Heart right ventricle (tissue), 16 donors: ENCODE measurements at regions not wholly inside any gene's neighbourhood (a gene's known extent, or its start where the extent isn't known, plus 50 kb on each side); places are given as distances from the start of the nearest gene placed in this dataset.
A peak's percentile ranks its signal among the peaks of the same experiment; 100 is the strongest.

Experiments used
- ATAC-seq, 8 donors: fragments of 200-7000 bp; cut with Tn5 transposase; one replicate each; pipeline ENCODE4 v1.9.1; 2020; ENCODE audit warnings: mild to moderate bottlenecking in 8 of 8, moderate library complexity in 8 of 8, moderate number of reproducible peaks in 1 of 8
- DNase-seq, 2 donors: peaks; one replicate each; pipeline ENCODE4 v3.0.0-alpha.2; 2020
- H3K27ac ChIP-seq, 10 donors: fragments of 200-600 bp; sonication (generic) in 2 of 10; one replicate each; pipeline versions ENCODE4 v1.5.0 to v1.8.0; 2020 to 2022; ENCODE audit warnings: mild to moderate bottlenecking in 3 of 10
- H3K27me3 ChIP-seq, 7 donors: fragments of 200-600 bp; one replicate each; pipeline ENCODE4 v1.8.0; 2021 to 2022; ENCODE audit warnings: mild to moderate bottlenecking in 2 of 7
- H3K36me3 ChIP-seq, 9 donors: fragments of 200-600 bp; sonication (generic) in 1 of 9; one replicate each; pipeline versions ENCODE4 v1.5.0 to v1.8.0; 2020 to 2022; ENCODE audit warnings: mild to moderate bottlenecking in 2 of 9
- H3K4me1 ChIP-seq, 9 donors: fragments of 200-600 bp; sonication (generic) in 1 of 9; one replicate each; pipeline versions ENCODE4 v1.5.0 to v1.8.0; 2020 to 2022; ENCODE audit warnings: mild to moderate bottlenecking in 4 of 9
- H3K4me3 ChIP-seq, 10 donors: fragments of 200-600 bp; sonication (generic) in 2 of 10; one replicate each; pipeline versions ENCODE4 v1.5.0 to v1.8.0; 2020 to 2022; ENCODE audit warnings: mild to moderate bottlenecking in 7 of 10, moderate library complexity in 2 of 10
- H3K9me3 ChIP-seq, 11 donors: fragments of 200-600 bp in 10 of 11; sonication (generic) in 2 of 11; one replicate each; pipeline versions ENCODE4 v1.5.0 to v1.8.0; 2013 to 2022; ENCODE audit warnings: mild to moderate bottlenecking in 2 of 11, control low read depth in 1 of 11, moderate library complexity in 1 of 11
- WGBS, 2 donors: extraction: QIAGEN DNeasy Blood & Tissue Kit; methylation state at CpG; one replicate each; pipeline ENCODE4 v1.1.7; 2013; ENCODE audit warnings: inconsistent platforms in 1 of 2; 5-methylcytosine and 5-hydroxymethylcytosine counted together
- intact Hi-C, 10 donors: fragments of 100-400 bp; cut with DNase I; formaldehyde crosslinking; loops; one replicate each; pipeline versions ENCODE4 v1.11.1 to v1.14.2; 2022
- TF ChIP-seq, protein P1 (sequence below), 9 donors: fragments of 200-600 bp; sonication (generic) in 2 of 9; IDR thresholded peaks; one replicate each; pipeline versions ENCODE4 v1.5.0 to v1.8.0; 2021 to 2022; ENCODE audit warnings: antibody characterized with exemption in 9 of 9, mild to moderate bottlenecking in 5 of 9, moderate library complexity in 1 of 9
- donor health status: Arrhythmogenic right ventricular cardiomyopathy.
- donor health status: ischemic (EF 13 %, LVEDD 7.1; RV severe dilation, severe dysfunction).
- donor health status: healthy with polysubstance abuse.
- donor health status: DM: no; HTN: yes; CAD: no.
- donor health status: DM: no; HTN: no; CAD: no.
- donor health status: ischemic (EF 25% LVEDD 6.9; RV normal size, moderate dysfunction).
- donor health status: ischemic (EF 25% LVEDD 5.7; RV mildly dilated, moderate dysfunction).
- donor health status: healthy.
- donor health status: DM: yes; HTN: yes; CAD: no.
- donor health status: Ischemic cardiomyopathy.
- donor health status: ischemic (EF 35%, LVEDD 5.7; RV mildly dilated, moderate dysfunction).
- donor health status: nonischemic (EF 11% LVEDD 7.7; RV severe dilation, severe dysfunction).
- donor health status: DM: yes; HTN: yes; CAD: no.
- donor health status: PGD.
- donor health status: ischemic (EF 29% LVEDD 5.4; RV normal size, mild dysfunction).
- donor health status: nonischemic (EF 23%, LVEDD 6.1; RV moderate dilation, normal function).

GRCh38 chr20:17874271-17875105 is 94.1 kb downstream of the SNX5 start:
- TF ChIP-seq, protein P1, sequence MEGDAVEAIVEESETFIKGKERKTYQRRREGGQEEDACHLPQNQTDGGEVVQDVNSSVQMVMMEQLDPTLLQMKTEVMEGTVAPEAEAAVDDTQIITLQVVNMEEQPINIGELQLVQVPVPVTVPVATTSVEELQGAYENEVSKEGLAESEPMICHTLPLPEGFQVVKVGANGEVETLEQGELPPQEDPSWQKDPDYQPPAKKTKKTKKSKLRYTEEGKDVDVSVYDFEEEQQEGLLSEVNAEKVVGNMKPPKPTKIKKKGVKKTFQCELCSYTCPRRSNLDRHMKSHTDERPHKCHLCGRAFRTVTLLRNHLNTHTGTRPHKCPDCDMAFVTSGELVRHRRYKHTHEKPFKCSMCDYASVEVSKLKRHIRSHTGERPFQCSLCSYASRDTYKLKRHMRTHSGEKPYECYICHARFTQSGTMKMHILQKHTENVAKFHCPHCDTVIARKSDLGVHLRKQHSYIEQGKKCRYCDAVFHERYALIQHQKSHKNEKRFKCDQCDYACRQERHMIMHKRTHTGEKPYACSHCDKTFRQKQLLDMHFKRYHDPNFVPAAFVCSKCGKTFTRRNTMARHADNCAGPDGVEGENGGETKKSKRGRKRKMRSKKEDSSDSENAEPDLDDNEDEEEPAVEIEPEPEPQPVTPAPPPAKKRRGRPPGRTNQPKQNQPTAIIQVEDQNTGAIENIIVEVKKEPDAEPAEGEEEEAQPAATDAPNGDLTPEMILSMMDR (IDR thresholded peaks at IDR 0.05) = no peak
- Histone ChIP-seq H3K27me3 (peaks cover 0 to 5% (median 0%) of the 10 kb centered on the region in 7 donors), H3K27ac (peak overlapping the region in 7 of 10 donors; percentile 1 to 47 (median 31)), H3K4me1 (peaks cover 10 to 64% (median 37%) of the 10 kb centered on the region in 9 donors), H3K4me3 (no peak overlapping the region), H3K9me3 (no peaks in the 10 kb centered on the region), H3K36me3 (no peaks in the 10 kb centered on the region)
- 45 to 51% methylated on average over 7 of the region's 7 CpGs for WGBS, 2 donors
- ATAC-seq (peak; percentile 18 to 65 (median 38)), DNase-seq (no peak)
- intact Hi-C loops = no loop called here

GRCh38 chr20:17873410-17874270 is 95.0 kb downstream of the SNX5 start:
- Histone ChIP-seq H3K4me1 (peaks cover 10 to 65% (median 34%) of the 10 kb centered on the region in 9 donors), H3K27me3 (peaks cover 0 to 12% (median 0%) of the 10 kb centered on the region in 7 donors), H3K9me3 (no peaks in the 10 kb centered on the region), H3K4me3 (no peak overlapping the region), H3K36me3 (no peaks in the 10 kb centered on the region), H3K27ac (peak overlapping the region in 7 of 10 donors; percentile 1 to 47 (median 31))
- WGBS, 2 donors = 45 to 53% methylated on average over 14 of the region's 14 CpGs
- DNase-seq = peak; percentile 80 to 86
- intact Hi-C loops = no loop called here
- peak; percentile 65 to 86 (median 77) for ATAC-seq
- TF ChIP-seq, protein P1 (IDR thresholded peaks at IDR 0.05) = no peak

DNA sequence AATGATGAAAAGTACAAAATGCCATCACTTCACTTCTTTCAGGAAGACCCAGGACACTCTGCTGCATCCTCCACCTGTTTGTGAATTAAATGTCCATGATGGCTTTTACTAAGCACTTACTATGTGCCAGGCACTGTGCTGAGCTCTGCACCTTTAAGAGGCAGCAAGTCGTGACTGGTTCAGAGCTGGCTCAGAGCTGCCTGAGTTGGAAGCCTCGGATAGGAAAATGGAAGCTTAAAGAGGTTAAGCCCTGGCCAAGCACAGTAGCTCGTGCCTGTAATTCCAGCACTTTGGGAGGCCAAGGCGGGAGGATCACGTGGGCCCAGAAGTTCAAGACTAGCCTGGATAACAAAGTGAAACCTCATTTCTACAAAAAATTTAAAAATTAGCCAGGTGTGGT is 95.6 kb downstream of the SNX5 start:
- no peak for DNase-seq
- 51 to 63% methylated on average over 5 of the region's 5 CpGs for WGBS, 2 donors
- H3K36me3 ChIP-seq = no peaks in the 10 kb centered on the region
- no peak for ATAC-seq
- H3K27me3 ChIP-seq = peaks cover 0 to 12% (median 0%) of the 10 kb centered on the region in 7 donors
- H3K4me3 ChIP-seq = no peak overlapping the region
- H3K27ac ChIP-seq = peak overlapping the region in 3 of 10 donors; percentile 4 to 47 (median 20)
- intact Hi-C loops = no loop called here
- TF ChIP-seq, protein P1 (IDR thresholded peaks at IDR 0.05) = no peak
- H3K4me1 ChIP-seq = peaks cover 10 to 65% (median 36%) of the 10 kb centered on the region in 9 donors
- H3K9me3 ChIP-seq = no peaks in the 10 kb centered on the region

DNA sequence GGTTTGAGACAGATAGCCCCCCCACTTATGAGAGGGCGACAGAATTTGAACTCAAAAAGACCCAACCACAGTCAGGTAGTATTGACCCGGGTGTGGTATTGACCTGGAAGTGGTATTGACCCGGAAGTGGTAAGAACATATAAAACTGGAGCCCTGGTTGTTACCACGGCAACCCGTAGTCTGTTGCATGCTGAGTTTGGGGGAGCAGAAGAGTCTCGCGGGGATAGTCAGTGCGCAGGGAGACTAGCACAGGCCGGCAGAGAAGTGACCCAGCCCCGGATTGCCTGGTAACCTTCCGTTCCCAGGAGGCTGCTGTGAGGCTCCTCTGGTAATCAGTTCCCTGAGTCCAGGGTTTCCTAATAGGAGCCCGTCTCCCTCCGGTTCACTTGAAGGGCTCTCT is 96.2 kb downstream of the SNX5 start:
- no peaks in the 10 kb centered on the region for H3K9me3 ChIP-seq
- 72 to 76% methylated on average over 13 of the region's 13 CpGs for whole genome bisulfite sequencing, 2 donors
- H3K4me3 ChIP-seq = no peak overlapping the region
- no peaks in the 10 kb centered on the region for H3K36me3 ChIP-seq
- TF ChIP-seq, protein P1 (IDR thresholded peaks at IDR 0.05) = no peak
- no peak overlapping the region for H3K27ac ChIP-seq
- peaks cover 0 to 12% (median 0%) of the 10 kb centered on the region in 7 donors for H3K27me3 ChIP-seq
- H3K4me1 ChIP-seq = peaks cover 10 to 70% (median 40%) of the 10 kb centered on the region in 9 donors
- intact Hi-C loops = no loop called here
- no peak for ATAC-seq
- no peak for DNase-seq
